ENCODE measurements at regions not wholly inside any gene's neighbourhood (a gene's known extent, or its start where the extent isn't known, plus 50 kb on each side); places are given as distances from the start of the nearest gene placed in this dataset.
"Not testable (repeated sequence)": the region's sequence is repeated elsewhere in the genome, so short reads cannot be mapped to it uniquely, and the experiment has no call there.

- DNase-seq (ENCODE audit: low spot score) = not testable (repeated sequence)
These were observed 64.4 kb downstream of the KLRB1 start for GRCh38 chr12:9543341-9543740.

- DNase-seq (ENCODE audit: low spot score) = not testable (repeated sequence)
These were observed 64.9 kb downstream of the KLRB1 start for GRCh38 chr12:9542827-9543226.

- DNase-seq (ENCODE audit: low spot score) = not testable (repeated sequence)
These were observed 91.8 kb downstream of the KLRB1 start for GRCh38 chr12:9515925-9516324.

- DNase-seq (ENCODE audit: low spot score) = not testable (repeated sequence)
These were observed 95.0 kb downstream of the KLRB1 start for GRCh38 chr12:9512695-9513094.

- DNase-seq (ENCODE audit: low spot score) = not testable (repeated sequence)
These were observed 97.2 kb downstream of the KLRB1 start for GRCh38 chr12:9510392-9511011.

GRCh38 chr12:9509464-9510161 lies 98.1 kb downstream of the KLRB1 start:
- no peak for DNase-seq (ENCODE audit: low spot score)

GRCh38 chr12:9506746-9507145 lies 101.0 kb downstream of the KLRB1 start:
- DNase-seq (ENCODE audit: low spot score) = no peak

- not testable (repeated sequence) for DNase-seq (ENCODE audit: low spot score)
These were observed 104.3 kb downstream of the KLRB1 start for GRCh38 chr12:9503384-9503783.

GRCh38 chr12:9502845-9503244 lies 104.9 kb downstream of the KLRB1 start:
- DNase-seq (ENCODE audit: low spot score) = not testable (repeated sequence)

- not testable (repeated sequence) for DNase-seq (ENCODE audit: low spot score)
These were observed 114.4 kb downstream of the KLRB1 start for GRCh38 chr12:9493325-9493724.

- DNase-seq (ENCODE audit: low spot score) = not testable (repeated sequence)
These were observed 126.4 kb downstream of the KLRB1 start for GRCh38 chr12:9481289-9481688.

GRCh38 chr12:9474197-9474596 lies 133.5 kb downstream of the KLRB1 start:
- not testable (repeated sequence) for DNase-seq (ENCODE audit: low spot score)

GRCh38 chr12:9473638-9474037 lies 134.1 kb downstream of the KLRB1 start:
- DNase-seq (ENCODE audit: low spot score) = not testable (repeated sequence)

GRCh38 chr12:9471501-9471900 lies 136.2 kb downstream of the KLRB1 start:
- DNase-seq (ENCODE audit: low spot score) = not testable (repeated sequence)

- DNase-seq (ENCODE audit: low spot score) = not testable (repeated sequence)
These were observed 137.3 kb downstream of the KLRB1 start for GRCh38 chr12:9470367-9470766.

GRCh38 chr12:9469956-9470355 lies 137.8 kb downstream of the KLRB1 start:
- not testable (repeated sequence) for DNase-seq (ENCODE audit: low spot score)

- DNase-seq (ENCODE audit: low spot score) = not testable (repeated sequence)
These were observed 138.3 kb downstream of the KLRB1 start for GRCh38 chr12:9469463-9469862.

- peak; percentile 68 for DNase-seq (ENCODE audit: low spot score)
These were observed 138.7 kb downstream of the KLRB1 start for GRCh38 chr12:9468998-9469397.

GRCh38 chr12:9468144-9468543 lies 139.6 kb downstream of the KLRB1 start:
- not testable (repeated sequence) for DNase-seq (ENCODE audit: low spot score)

GRCh38 chr12:9464408-9464807 lies 143.3 kb downstream of the KLRB1 start:
- no peak for DNase-seq (ENCODE audit: low spot score)

GRCh38 chr12:9455516-9455915 lies 152.2 kb downstream of the KLRB1 start:
- DNase-seq (ENCODE audit: low spot score) = not testable (repeated sequence)

- DNase-seq (ENCODE audit: low spot score) = not testable (repeated sequence)
These were observed 153.7 kb downstream of the KLRB1 start for GRCh38 chr12:9454021-9454420.

GRCh38 chr12:9450127-9450567 lies 157.6 kb downstream of the KLRB1 start:
- DNase-seq (ENCODE audit: low spot score) = not testable (repeated sequence)
